GM23248 (cell line): ENCODE measurements at regions not wholly inside any gene's neighbourhood (a gene's known extent, or its start where the extent isn't known, plus 50 kb on each side); places are given as distances from the start of the nearest gene placed in this dataset.

ENCODE experiments used
- EZH2 ChIP-seq: fragments of 200-600 bp; sonication (generic); IDR thresholded peaks from 2 replicates; pipeline ENCODE4 v1.6.1; 2018; ENCODE audit warnings: antibody characterized with exemption, mild to moderate bottlenecking; ENCODE audit not compliant: insufficient read depth, poor library complexity, severe bottlenecking
- EZH2phosphoT487 ChIP-seq: fragments of 200-600 bp; sonication (generic); IDR thresholded peaks from 2 replicates; pipeline ENCODE4 v1.6.1; 2018; ENCODE audit warnings: antibody characterized with exemption, moderate library complexity, mild to moderate bottlenecking, low read depth; ENCODE audit not compliant: insufficient read depth

- TF ChIP-seq EZH2 (no peak), EZH2phosphoT487 (no peak)
Measured at GRCh38 chr3:6526321-6526720, 334.6 kb upstream of the GRM7 start.
